Nephron (organoid): ENCODE measurements at regions not wholly inside any gene's neighbourhood (a gene's known extent, or its start where the extent isn't known, plus 50 kb on each side); places are given as distances from the start of the nearest gene placed in this dataset.

ENCODE experiments used
- H3K27ac Mint-ChIP-seq, 3 experiments: 2 replicates each; pipeline ENCODE4 v1.8.0; 2020; ENCODE audit warnings: mixed read lengths in 3 of 3, mild to moderate bottlenecking in 2 of 3, moderate library complexity in 1 of 3
- H3K27me3 Mint-ChIP-seq: 2 replicates; pipeline ENCODE4 v1.8.0; 2021; ENCODE audit warnings: low read depth, mild to moderate bottlenecking, moderate library complexity, mixed read lengths
- H3K36me3 Mint-ChIP-seq: 2 replicates; pipeline ENCODE4 v1.8.0; 2020; ENCODE audit warnings: low read depth, mixed read lengths
- H3K4me1 Mint-ChIP-seq: 2 replicates; pipeline ENCODE4 v1.8.0; 2020; ENCODE audit warnings: mixed read lengths
- H3K4me3 Mint-ChIP-seq, 3 experiments: 2 replicates each; pipeline ENCODE4 v1.8.0; 2020; ENCODE audit warnings: mild to moderate bottlenecking in 3 of 3, mixed read lengths in 3 of 3, moderate library complexity in 2 of 3
- H3K9me3 Mint-ChIP-seq: 2 replicates; pipeline ENCODE4 v1.8.0; 2020; ENCODE audit warnings: mixed read lengths
- TF ChIP-seq, protein P1 (sequence below), 3 experiments: fragments of 200-600 bp; sonication (generic); IDR thresholded peaks; one replicate each; pipeline ENCODE4 v1.5.0; 2021; ENCODE audit warnings: antibody characterized with exemption in 3 of 3; ENCODE audit not compliant: unreplicated experiment in 3 of 3

DNA sequence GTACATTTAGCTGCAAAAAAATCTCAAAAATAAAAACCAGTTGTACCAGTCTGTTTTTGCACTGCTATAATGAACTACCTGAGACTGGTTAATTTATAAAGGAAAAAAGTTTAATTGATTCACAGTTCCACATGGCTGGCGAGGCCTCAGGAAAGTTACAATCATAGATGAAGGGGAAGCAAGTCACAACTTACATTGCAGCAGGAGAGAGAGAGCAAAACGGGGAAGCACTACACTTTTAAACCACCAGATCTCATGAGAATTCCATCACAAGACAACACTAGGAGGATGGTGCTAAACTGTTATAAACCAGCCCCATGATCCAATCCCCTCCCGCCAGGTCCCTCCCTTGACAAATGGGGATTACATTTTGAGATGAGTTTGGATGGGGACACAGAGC lies 186.0 kb downstream of the TMTC3 start:
- Mint-ChIP-seq H3K27me3 (no peaks in the 10 kb centered on the region), H3K27ac (peak overlapping the region; percentile 69 to 88 (median 85)), H3K9me3 (peaks cover 4% of the 10 kb centered on the region), H3K36me3 (no peaks in the 10 kb centered on the region), H3K4me1 (peaks cover 9% of the 10 kb centered on the region), H3K4me3 (no peak overlapping the region)
- TF ChIP-seq, protein P1, sequence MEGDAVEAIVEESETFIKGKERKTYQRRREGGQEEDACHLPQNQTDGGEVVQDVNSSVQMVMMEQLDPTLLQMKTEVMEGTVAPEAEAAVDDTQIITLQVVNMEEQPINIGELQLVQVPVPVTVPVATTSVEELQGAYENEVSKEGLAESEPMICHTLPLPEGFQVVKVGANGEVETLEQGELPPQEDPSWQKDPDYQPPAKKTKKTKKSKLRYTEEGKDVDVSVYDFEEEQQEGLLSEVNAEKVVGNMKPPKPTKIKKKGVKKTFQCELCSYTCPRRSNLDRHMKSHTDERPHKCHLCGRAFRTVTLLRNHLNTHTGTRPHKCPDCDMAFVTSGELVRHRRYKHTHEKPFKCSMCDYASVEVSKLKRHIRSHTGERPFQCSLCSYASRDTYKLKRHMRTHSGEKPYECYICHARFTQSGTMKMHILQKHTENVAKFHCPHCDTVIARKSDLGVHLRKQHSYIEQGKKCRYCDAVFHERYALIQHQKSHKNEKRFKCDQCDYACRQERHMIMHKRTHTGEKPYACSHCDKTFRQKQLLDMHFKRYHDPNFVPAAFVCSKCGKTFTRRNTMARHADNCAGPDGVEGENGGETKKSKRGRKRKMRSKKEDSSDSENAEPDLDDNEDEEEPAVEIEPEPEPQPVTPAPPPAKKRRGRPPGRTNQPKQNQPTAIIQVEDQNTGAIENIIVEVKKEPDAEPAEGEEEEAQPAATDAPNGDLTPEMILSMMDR (IDR thresholded peaks at IDR 0.05; ENCODE audit: unreplicated experiment in 3 of 3): no peak

DNA sequence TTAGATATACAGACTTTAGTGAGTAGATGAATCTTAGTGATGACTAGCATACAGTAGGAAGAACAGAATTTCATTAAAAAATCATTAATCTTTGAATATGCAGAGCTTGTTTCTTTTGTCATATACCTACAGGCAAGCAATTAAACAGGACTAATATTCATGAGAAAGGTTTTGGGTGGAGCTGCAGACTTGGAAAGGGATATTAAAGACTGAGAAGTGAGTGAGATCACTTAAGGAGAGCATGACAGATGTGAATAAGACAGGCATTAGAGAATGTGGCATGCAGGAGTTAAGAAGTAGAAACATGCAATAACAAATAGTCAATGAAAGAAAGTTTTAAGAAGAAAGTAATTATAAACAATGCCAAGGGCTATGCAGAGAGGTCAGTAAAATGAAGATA lies 187.7 kb downstream of the TMTC3 start:
- TF ChIP-seq, protein P1 (IDR thresholded peaks at IDR 0.05; ENCODE audit: unreplicated experiment in 3 of 3): no peak
- Mint-ChIP-seq H3K4me3 (no peak overlapping the region), H3K4me1 (peaks cover 7% of the 10 kb centered on the region), H3K27ac (no peak overlapping the region), H3K27me3 (no peaks in the 10 kb centered on the region), H3K9me3 (peaks cover 4% of the 10 kb centered on the region), H3K36me3 (no peaks in the 10 kb centered on the region)

DNA sequence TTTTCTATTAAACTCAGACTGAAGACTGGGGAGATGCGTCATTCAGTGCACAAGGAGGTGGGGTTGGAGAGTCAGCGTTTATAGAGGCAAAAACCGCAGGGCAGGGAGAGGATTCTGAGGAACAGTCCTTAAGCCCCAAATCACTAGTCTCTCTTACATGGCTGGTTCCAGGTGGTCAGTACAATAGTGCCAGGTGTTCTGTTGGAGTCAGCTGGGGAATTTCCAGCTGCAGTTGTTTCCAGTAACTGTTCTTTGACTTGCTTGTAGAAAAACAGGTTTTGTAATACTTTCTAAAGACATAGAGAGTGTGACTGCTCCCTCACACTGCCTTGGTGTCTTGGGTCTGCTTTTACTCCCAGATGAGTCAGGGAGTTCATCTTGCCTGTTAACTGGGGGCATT lies 192.2 kb downstream of the TMTC3 start:
- Mint-ChIP-seq H3K4me1 (no peaks in the 10 kb centered on the region), H3K36me3 (no peaks in the 10 kb centered on the region), H3K4me3 (no peak overlapping the region), H3K27ac (peak overlapping the region in 1 of 3 experiments; percentile 42), H3K9me3 (peaks cover 4% of the 10 kb centered on the region), H3K27me3 (no peaks in the 10 kb centered on the region)
- TF ChIP-seq, protein P1 (IDR thresholded peaks at IDR 0.05; ENCODE audit: unreplicated experiment in 3 of 3): no peak

DNA sequence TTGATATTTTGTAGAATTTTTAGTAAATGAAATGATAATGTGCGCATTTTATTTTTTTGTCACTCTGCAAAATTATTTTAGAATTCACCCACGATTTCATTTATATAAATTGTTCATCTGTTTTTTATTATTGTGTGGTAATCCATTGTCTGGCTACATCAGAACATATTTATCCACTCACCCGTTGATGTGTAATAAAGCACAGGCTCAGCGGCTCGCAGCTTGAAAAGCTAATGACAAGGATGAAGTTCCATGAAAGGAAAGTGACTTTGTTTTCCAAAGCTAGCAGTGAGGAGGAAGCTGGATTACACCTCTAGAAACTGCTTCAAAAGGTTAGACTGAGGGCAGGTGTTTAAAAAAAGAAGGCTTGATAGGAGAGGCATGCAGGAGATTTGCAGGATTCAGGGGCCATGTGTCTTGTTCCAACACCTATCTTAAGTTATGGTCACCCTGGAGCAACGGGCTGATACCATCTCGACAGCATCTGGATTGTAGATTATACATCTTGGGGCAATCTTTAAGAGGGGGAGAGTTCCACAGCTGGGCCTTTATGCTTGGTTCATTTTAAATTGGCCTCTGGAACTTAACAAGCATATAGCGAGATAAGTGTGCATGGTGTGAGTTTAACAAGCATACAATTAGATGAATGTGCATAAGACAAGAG lies 194.1 kb downstream of the TMTC3 start:
- TF ChIP-seq, protein P1 (IDR thresholded peaks at IDR 0.05; ENCODE audit: unreplicated experiment in 3 of 3): no peak
- Mint-ChIP-seq H3K4me3 (no peak overlapping the region), H3K27ac (peak overlapping the region in 1 of 3 experiments; percentile 34), H3K4me1 (no peaks in the 10 kb centered on the region), H3K9me3 (peaks cover 4% of the 10 kb centered on the region), H3K36me3 (no peaks in the 10 kb centered on the region), H3K27me3 (no peaks in the 10 kb centered on the region)

DNA sequence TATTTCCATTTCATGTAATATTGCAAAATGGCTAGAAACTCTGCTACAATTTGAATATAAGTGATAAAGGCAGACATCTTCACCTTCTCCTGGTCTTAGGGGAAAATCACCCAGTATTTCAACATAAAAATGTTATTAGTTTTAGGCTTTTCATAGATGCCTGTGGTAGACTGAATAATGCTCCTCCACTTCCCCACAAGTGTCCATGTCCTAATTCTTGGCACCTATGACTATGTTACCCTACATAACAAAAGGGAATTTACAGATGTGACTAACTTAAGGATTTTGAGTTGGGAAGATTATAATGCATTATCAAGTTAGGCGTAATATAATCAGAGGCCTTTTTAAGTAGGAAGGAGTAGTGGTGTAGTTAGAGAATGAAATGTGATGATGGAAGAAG lies 196.4 kb downstream of the TMTC3 start:
- Mint-ChIP-seq H3K36me3 (no peaks in the 10 kb centered on the region), H3K9me3 (no peaks in the 10 kb centered on the region), H3K4me1 (no peaks in the 10 kb centered on the region), H3K27ac (no peak overlapping the region), H3K27me3 (no peaks in the 10 kb centered on the region), H3K4me3 (no peak overlapping the region)
- TF ChIP-seq, protein P1 (IDR thresholded peaks at IDR 0.05; ENCODE audit: unreplicated experiment in 3 of 3): no peak

DNA sequence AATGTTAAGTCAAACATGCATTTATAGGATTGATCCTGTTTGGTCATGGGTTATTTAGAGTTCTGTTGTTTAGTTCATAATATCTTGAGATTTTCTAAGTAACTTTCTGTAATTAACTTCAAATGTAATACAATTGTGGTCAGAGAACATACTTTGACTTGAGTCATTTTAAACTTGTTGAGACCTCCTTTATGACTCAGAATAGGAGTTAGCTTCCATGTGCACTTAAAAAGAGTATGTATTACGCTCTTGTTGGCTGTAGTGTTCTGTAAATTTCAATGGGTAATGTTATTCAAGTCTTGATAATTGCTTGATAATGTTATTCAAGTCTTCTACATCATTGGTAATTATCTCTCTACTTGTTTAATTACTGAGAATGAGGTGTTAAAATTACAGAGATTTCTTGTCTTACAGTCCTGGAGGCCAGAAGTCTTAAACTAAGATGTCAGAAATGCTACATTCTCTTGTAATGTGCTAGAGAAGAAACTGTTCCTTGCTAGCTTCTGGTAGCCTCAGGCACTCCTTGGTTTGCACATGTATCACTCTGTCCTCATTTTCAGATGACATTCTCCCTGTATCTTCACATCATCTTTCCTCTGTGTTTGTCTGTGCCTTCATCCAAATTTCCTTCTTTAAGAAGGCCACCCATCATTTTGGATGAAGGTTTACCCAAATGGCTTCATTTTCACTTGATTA lies 197.3 kb downstream of the TMTC3 start:
- Mint-ChIP-seq H3K4me1 (no peaks in the 10 kb centered on the region), H3K9me3 (no peaks in the 10 kb centered on the region), H3K36me3 (no peaks in the 10 kb centered on the region), H3K27ac (no peak overlapping the region), H3K27me3 (no peaks in the 10 kb centered on the region), H3K4me3 (no peak overlapping the region)
- TF ChIP-seq, protein P1 (IDR thresholded peaks at IDR 0.05; ENCODE audit: unreplicated experiment in 3 of 3): no peak
